Transverse colon (tissue), 4 donors: ENCODE measurements at regions not wholly inside any gene's neighbourhood (a gene's known extent, or its start where the extent isn't known, plus 50 kb on each side); places are given as distances from the start of the nearest gene placed in this dataset.
"Not testable (repeated sequence)": the region's sequence is repeated elsewhere in the genome, so short reads cannot be mapped to it uniquely, and the experiment has no call there.

Experiments used
- DNase-seq: peaks from one replicate; pipeline ENCODE4 v3.0.0-alpha.2; 2019
- H3K27ac ChIP-seq, 4 donors: fragments of 200-600 bp; sonication (generic); 2 replicates each; pipeline ENCODE4 v1.5.1; 2016 to 2018; ENCODE audit warnings: inconsistent platforms in 4 of 4
- H3K27me3 ChIP-seq: fragments of 200-600 bp; sonication (generic); 2 replicates; pipeline ENCODE4 v1.5.1; 2017; ENCODE audit warnings: inconsistent platforms
- H3K36me3 ChIP-seq, 4 donors: fragments of 200-600 bp; sonication (generic); 2 replicates each; pipeline ENCODE4 v1.5.1; 2017 to 2019; ENCODE audit warnings: inconsistent platforms in 4 of 4
- H3K4me1 ChIP-seq, 4 donors: fragments of 200-600 bp; sonication (generic); 2 replicates each; pipeline ENCODE4 v1.5.1; 2017 to 2020; ENCODE audit warnings: inconsistent platforms in 4 of 4
- H3K4me3 ChIP-seq, 4 donors: fragments of 200-600 bp; sonication (generic); 1 replicate in 1 of 4; 2 replicates in 3 of 4; pipeline versions ENCODE4 v1.5.1 to v1.6.1; 2017 to 2019; ENCODE audit warnings: inconsistent platforms in 4 of 4
- H3K9me3 ChIP-seq, 2 donors: fragments of 200-600 bp; sonication (generic); 2 replicates each; pipeline ENCODE4 v1.5.1; 2017 to 2019; ENCODE audit warnings: inconsistent platforms in 2 of 2
- CTCF ChIP-seq, 5 experiments: fragments of 200-600 bp in 3 of 5; fragments of 450-650 bp in 2 of 5; sonication (generic) in 3 of 5; IDR thresholded peaks; 1 replicate in 2 of 5; 2 replicates in 3 of 5; pipeline ENCODE4 v1.5.1; 2016 to 2017; ENCODE audit warnings: antibody characterized with exemption in 5 of 5, inconsistent platforms in 3 of 5, mild to moderate bottlenecking in 2 of 5, moderate library complexity in 1 of 5
- EP300 ChIP-seq: sonication (generic); formaldehyde crosslinking; IDR thresholded peaks from one replicate; pipeline ENCODE4 v1.6.1; 2017; ENCODE audit warnings: antibody characterized with exemption, low read depth
- POLR2A ChIP-seq: fragments of 450-650 bp; IDR thresholded peaks from one replicate; pipeline ENCODE4 v1.6.1; 2016; ENCODE audit warnings: antibody characterized with exemption, mild to moderate bottlenecking, moderate library complexity
- POLR2AphosphoS5 ChIP-seq, 3 donors: sonication (generic); formaldehyde crosslinking; IDR thresholded peaks; one replicate each; pipeline ENCODE4 v1.6.1; 2016; ENCODE audit warnings: antibody characterized with exemption in 3 of 3
- WGBS, 2 donors: methylation state at CpG; one replicate each; pipeline ENCODE4 v1.1.5; 2018; ENCODE audit warnings: low coverage in 1 of 2; 5-methylcytosine and 5-hydroxymethylcytosine counted together
- in situ Hi-C, 4 donors: fragments of 200-750 bp; cut with MboI; loops; one replicate each; pipeline versions ENCODE4 v1.15.0 to v1.15.1; 2017; ENCODE audit warnings: low sequenced_read_pairs in 3 of 4, low pct_ligation_motif_present in 1 of 4, low pct_unique_long_range_greater_than_20kb in 1 of 4
- intact Hi-C: fragments of 100-400 bp; cut with DNase I; formaldehyde crosslinking; loops from one replicate; pipeline ENCODE4 v1.15.1; 2023; ENCODE audit warnings: low total_unique reads

- DNase-seq, result no peak
- H3K9me3 ChIP-seq, result no peaks in the 10 kb centered on the region
- TF ChIP-seq EP300 (no peak), CTCF (IDR thresholded peaks at IDR 0.05) (no peak), POLR2A (no peak), POLR2AphosphoS5 (IDR thresholded peaks at IDR 0.05) (no peak)
- no peaks in the 10 kb centered on the region for H3K4me1 ChIP-seq
- intact Hi-C loops (no loop called here), in situ Hi-C loops (no loop called here)
- 100% methylated on average over 1 of the region's 1 CpG; no CpG with 5 or more reads in 1 of the 2 donors for WGBS, 2 donors
- no peaks in the 10 kb centered on the region for H3K27me3 ChIP-seq
- no peaks in the 10 kb centered on the region for H3K36me3 ChIP-seq
- H3K4me3 ChIP-seq, result no peak overlapping the region
- H3K27ac ChIP-seq, result no peak overlapping the region
Measured at GRCh38 chr11:38693306-38693705, 2095.3 kb upstream of the RAG2 start.

GRCh38 chr11:38690211-38690610, 2092.2 kb upstream of the RAG2 start:
- H3K4me1 ChIP-seq, H3K36me3 ChIP-seq, H3K9me3 ChIP-seq, intact Hi-C loops, H3K27ac ChIP-seq, DNase-seq, H3K27me3 ChIP-seq, H3K4me3 ChIP-seq, in situ Hi-C loops: not testable (repeated sequence)
- WGBS, 2 donors, result 44 to 64% methylated on average over 2 of the region's 2 CpGs

- 65 to 74% methylated on average over 3 of the region's 3 CpGs for WGBS, 2 donors
- Histone ChIP-seq H3K27me3 (no peaks in the 10 kb centered on the region), H3K9me3 (no peaks in the 10 kb centered on the region), H3K4me3 (no peak overlapping the region), H3K4me1 (no peaks in the 10 kb centered on the region), H3K36me3 (no peaks in the 10 kb centered on the region), H3K27ac (no peak overlapping the region)
- in situ Hi-C loops (no loop called here), intact Hi-C loops (no loop called here)
- no peak for TF ChIP-seq CTCF (IDR thresholded peaks at IDR 0.05)
- no peak for TF ChIP-seq POLR2AphosphoS5 (IDR thresholded peaks at IDR 0.05)
- TF ChIP-seq POLR2A, result no peak
- TF ChIP-seq EP300, result no peak
- no peak for DNase-seq
Measured at GRCh38 chr11:38687008-38687407, 2089.0 kb upstream of the RAG2 start.

DNA sequence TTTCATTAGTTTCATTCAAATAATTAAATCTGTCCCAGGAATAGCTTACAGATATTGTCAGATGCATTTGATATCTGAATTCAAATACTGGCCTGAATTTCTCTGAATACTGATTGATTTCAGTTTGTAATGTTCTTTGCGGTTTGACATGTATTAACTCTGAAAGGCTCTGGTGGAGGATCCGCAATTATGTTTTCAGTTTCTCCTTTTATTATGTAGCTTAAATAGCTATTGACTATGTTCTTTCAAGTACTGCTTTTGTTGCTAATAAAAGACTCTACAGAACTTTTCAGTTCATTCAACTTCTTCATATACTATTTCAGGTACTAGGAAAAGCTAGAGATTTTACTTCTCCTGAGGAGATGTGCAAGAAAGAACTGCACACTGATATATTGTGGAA, 2085.4 kb upstream of the RAG2 start:
- Histone ChIP-seq H3K4me1 (no peaks in the 10 kb centered on the region), H3K9me3 (no peaks in the 10 kb centered on the region), H3K27me3 (no peaks in the 10 kb centered on the region), H3K4me3 (no peak overlapping the region), H3K36me3 (no peaks in the 10 kb centered on the region), H3K27ac (no peak overlapping the region)
- 92 to 98% methylated on average over 2 of the region's 2 CpGs for WGBS, 2 donors
- intact Hi-C loops, result no loop called here
- no peak for DNase-seq
- TF ChIP-seq CTCF (IDR thresholded peaks at IDR 0.05) (no peak), POLR2AphosphoS5 (IDR thresholded peaks at IDR 0.05) (no peak), EP300 (no peak), POLR2A (no peak)
- in situ Hi-C loops, result no loop called here

- intact Hi-C loops, result no loop called here
- in situ Hi-C loops, result no loop called here
Measured at GRCh38 chr11:38680746-38681145, 2082.7 kb upstream of the RAG2 start.

More at GRCh38 chr11:38680746-38681145, 2082.7 kb upstream of the RAG2 start:
- no peaks in the 10 kb centered on the region for H3K36me3 ChIP-seq
- TF ChIP-seq POLR2A, result no peak
- no peak for TF ChIP-seq CTCF (IDR thresholded peaks at IDR 0.05)
- no peak for TF ChIP-seq EP300
- TF ChIP-seq POLR2AphosphoS5 (IDR thresholded peaks at IDR 0.05), result no peak
- H3K4me1 ChIP-seq, result no peaks in the 10 kb centered on the region
- no peaks in the 10 kb centered on the region for H3K9me3 ChIP-seq
- H3K27me3 ChIP-seq, result no peaks in the 10 kb centered on the region
- no peak overlapping the region for H3K27ac ChIP-seq
- WGBS, 2 donors, result 75 to 86% methylated on average over 1 to 2 of the region's 2 CpGs
- no peak for DNase-seq
- H3K4me3 ChIP-seq, result no peak overlapping the region
